OCI-LY3 (cell line): ENCODE measurements at regions not wholly inside any gene's neighbourhood (a gene's known extent, or its start where the extent isn't known, plus 50 kb on each side); places are given as distances from the start of the nearest gene placed in this dataset.

Source experiments
- H2AFZ ChIP-seq: fragments of 200-600, 300-600 bp; shearing (Covaris generic); 2 replicates; pipeline ENCODE4 v1.6.0; 2014; ENCODE audit warnings: antibody characterized with exemption, low read depth, low read length
- H3K27ac ChIP-seq: fragments of 200-600, 300-600 bp; sonication (generic); 2 replicates; pipeline ENCODE4 v1.5.1; 2014; ENCODE audit warnings: mild to moderate bottlenecking, low read length, moderate library complexity, mixed read lengths
- H3K27me3 ChIP-seq: fragments of 200-600, 300-600 bp; sonication (generic); 2 replicates; pipeline ENCODE4 v1.6.1; 2014; ENCODE audit warnings: low read depth, low read length, mixed read lengths
- H3K36me3 ChIP-seq: fragments of 200-600, 300-600 bp; sonication (generic); replicated peaks from 2 replicates; pipeline ENCODE3; 2014; ENCODE audit warnings: low read depth, low read length, mixed read lengths
- H3K4me1 ChIP-seq: fragments of 300-600, 200-600 bp; sonication (generic); 2 replicates; pipeline ENCODE4 v1.6.1; 2014; ENCODE audit warnings: low read length, mixed read lengths
- H3K4me2 ChIP-seq: fragments of 200-600, 300-600 bp; sonication (generic); 2 replicates; pipeline ENCODE4 v1.6.1; 2014; ENCODE audit warnings: low read length, mixed read lengths
- H3K4me3 ChIP-seq: fragments of 300-600, 200-600 bp; sonication (generic); 2 replicates; pipeline ENCODE4 v1.5.1; 2014; ENCODE audit warnings: antibody characterized with exemption, mild to moderate bottlenecking, low read length, moderate library complexity
- H3K79me2 ChIP-seq: fragments of 300-600, 200-600 bp; shearing (Covaris generic); 2 replicates; pipeline ENCODE4 v1.6.1; 2014; ENCODE audit warnings: mild to moderate bottlenecking, low read length, mixed read lengths
- H3K9ac ChIP-seq: fragments of 300-600, 200-600 bp; shearing (Covaris generic); 2 replicates; pipeline ENCODE4 v1.6.0; 2014; ENCODE audit warnings: mild to moderate bottlenecking, low read length, moderate library complexity
- H3K9me3 ChIP-seq: fragments of 200-600, 300-600 bp; shearing (Covaris generic); 2 replicates; pipeline ENCODE4 v1.6.1; 2014; ENCODE audit warnings: low read length, mixed read lengths; ENCODE audit not compliant: insufficient read depth
- H4K20me1 ChIP-seq: fragments of 200-600, 300-600 bp; sonication (generic); 2 replicates; pipeline ENCODE4 v1.6.1; 2016; ENCODE audit warnings: low read length, mixed read lengths; ENCODE audit not compliant: insufficient read depth
- CTCF ChIP-seq: fragments of 200-600, 300-600 bp; sonication (generic); IDR thresholded peaks from 2 replicates; pipeline ENCODE4 v1.5.1; 2014; ENCODE audit warnings: antibody characterized with exemption, low read length, low read depth
- EZH2phosphoT487 ChIP-seq: fragments of 200-600 bp; shearing (Covaris generic); IDR thresholded peaks from 2 replicates; pipeline ENCODE4 v1.6.1; 2018; ENCODE audit warnings: antibody characterized with exemption, mixed run types, low read depth

GRCh38 chr3:18010001-18010400 is 267.6 kb upstream of the TBC1D5 start:
- no peaks in the 10 kb centered on the region for H3K4me1 ChIP-seq
- no peak for TF ChIP-seq EZH2phosphoT487
- TF ChIP-seq CTCF: no peak
- H3K27ac ChIP-seq: no peak overlapping the region
- H3K27me3 ChIP-seq: no peaks in the 10 kb centered on the region
- H3K9ac ChIP-seq: no peak overlapping the region
- no peaks in the 10 kb centered on the region for H3K9me3 ChIP-seq
- H3K4me3 ChIP-seq: no peak overlapping the region
- H3K4me2 ChIP-seq: no peak overlapping the region
- H4K20me1 ChIP-seq: no peaks in the 10 kb centered on the region
- no peaks in the 10 kb centered on the region for H3K36me3 ChIP-seq
- no peaks in the 10 kb centered on the region for H3K79me2 ChIP-seq
- H2AFZ ChIP-seq: no peak overlapping the region

GRCh38 chr3:18008706-18009368 is 266.4 kb upstream of the TBC1D5 start:
- H4K20me1 ChIP-seq: no peaks in the 10 kb centered on the region
- no peak overlapping the region for H2AFZ ChIP-seq
- H3K4me2 ChIP-seq: no peak overlapping the region
- H3K9me3 ChIP-seq: no peaks in the 10 kb centered on the region
- no peaks in the 10 kb centered on the region for H3K79me2 ChIP-seq
- H3K36me3 ChIP-seq: no peaks in the 10 kb centered on the region
- H3K4me3 ChIP-seq: no peak overlapping the region
- H3K27ac ChIP-seq: no peak overlapping the region
- H3K27me3 ChIP-seq: no peaks in the 10 kb centered on the region
- H3K4me1 ChIP-seq: no peaks in the 10 kb centered on the region
- H3K9ac ChIP-seq: no peak overlapping the region
- TF ChIP-seq CTCF (no peak), EZH2phosphoT487 (no peak)

- no peak overlapping the region for H3K4me2 ChIP-seq
Measured at GRCh38 chr3:18007980-18008379, 265.5 kb upstream of the TBC1D5 start.

GRCh38 chr3:17995769-17996168 is 253.3 kb upstream of the TBC1D5 start:
- Histone ChIP-seq H4K20me1 (no peaks in the 10 kb centered on the region), H3K4me3 (no peak overlapping the region), H3K9me3 (no peaks in the 10 kb centered on the region), H3K36me3 (no peaks in the 10 kb centered on the region), H2AFZ (no peak overlapping the region), H3K4me1 (no peaks in the 10 kb centered on the region), H3K79me2 (no peaks in the 10 kb centered on the region), H3K9ac (no peak overlapping the region), H3K27ac (no peak overlapping the region), H3K27me3 (no peaks in the 10 kb centered on the region), H3K4me2 (no peak overlapping the region)
- TF ChIP-seq CTCF (peak; percentile 43), EZH2phosphoT487 (no peak)

More at GRCh38 chr3:18007980-18008379, 265.5 kb upstream of the TBC1D5 start:
- H2AFZ ChIP-seq: no peak overlapping the region
- H3K4me3 ChIP-seq: no peak overlapping the region
- no peaks in the 10 kb centered on the region for H4K20me1 ChIP-seq
- no peaks in the 10 kb centered on the region for H3K9me3 ChIP-seq
- TF ChIP-seq CTCF (no peak), EZH2phosphoT487 (no peak)
- H3K36me3 ChIP-seq: no peaks in the 10 kb centered on the region
- H3K27me3 ChIP-seq: no peaks in the 10 kb centered on the region
- no peak overlapping the region for H3K27ac ChIP-seq
- H3K79me2 ChIP-seq: no peaks in the 10 kb centered on the region
- no peaks in the 10 kb centered on the region for H3K4me1 ChIP-seq
- H3K9ac ChIP-seq: no peak overlapping the region
